HG03135 (cell line): ENCODE measurements at regions not wholly inside any gene's neighbourhood (a gene's known extent, or its start where the extent isn't known, plus 50 kb on each side); places are given as distances from the start of the nearest gene placed in this dataset.

Source experiments
- ATAC-seq: cut with Tn5 transposase; IDR thresholded peaks from one replicate; pipeline ENCODE4 v1.9.1; 2021; ENCODE audit warnings: mild to moderate bottlenecking, moderate library complexity; ENCODE audit not compliant: unreplicated experiment

DNA sequence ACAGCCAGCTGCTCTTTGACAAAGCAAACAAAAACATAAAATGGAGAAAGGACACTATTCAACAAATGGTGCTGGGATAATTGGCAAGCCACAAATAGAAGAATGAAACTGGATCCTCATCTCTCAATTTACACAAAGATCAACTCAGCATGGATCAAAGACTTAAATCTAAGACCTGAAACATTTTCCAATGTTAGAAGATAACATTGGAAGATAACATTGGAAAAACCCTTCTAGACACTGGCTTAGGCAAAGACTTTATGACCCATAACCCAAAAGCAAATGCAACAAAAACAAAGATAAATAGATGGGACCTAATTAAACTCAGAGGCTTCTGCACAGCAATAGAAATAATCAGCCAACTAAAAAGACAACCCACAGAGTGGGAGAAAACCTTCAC is 425.7 kb upstream of the SEMA3D start:
- no peak for ATAC-seq

- no peak for ATAC-seq
These were observed 421.9 kb upstream of the SEMA3D start for GRCh38 chr7:85608804-85609203.

DNA sequence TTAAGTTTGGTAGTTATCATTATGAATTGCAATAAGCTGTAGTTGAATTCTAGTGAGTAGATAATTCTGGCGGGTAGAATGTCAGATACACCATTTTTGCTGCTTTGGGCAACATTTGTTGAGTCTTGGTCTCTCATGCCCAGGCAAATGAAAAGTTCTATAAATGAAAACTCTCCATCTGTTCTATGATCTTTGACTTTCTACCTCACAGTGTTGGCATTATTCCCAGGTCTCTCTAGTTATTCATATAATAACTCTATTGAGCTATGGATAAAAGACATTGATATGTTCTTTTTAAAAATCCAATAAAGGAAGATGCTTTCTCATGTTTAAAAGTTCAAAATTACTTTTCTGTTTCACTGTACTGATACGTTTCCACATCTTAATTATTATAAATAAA is 415.3 kb upstream of the SEMA3D start:
- no peak for ATAC-seq

- no peak for ATAC-seq
These were observed 413.5 kb upstream of the SEMA3D start for GRCh38 chr7:85600395-85600794.

GRCh38 chr7:85596827-85597226 is 410.0 kb upstream of the SEMA3D start:
- ATAC-seq: no peak

GRCh38 chr7:85595750-85596178 is 408.9 kb upstream of the SEMA3D start:
- ATAC-seq: no peak

- ATAC-seq: no peak
These were observed 406.5 kb upstream of the SEMA3D start for GRCh38 chr7:85593355-85593754.

DNA sequence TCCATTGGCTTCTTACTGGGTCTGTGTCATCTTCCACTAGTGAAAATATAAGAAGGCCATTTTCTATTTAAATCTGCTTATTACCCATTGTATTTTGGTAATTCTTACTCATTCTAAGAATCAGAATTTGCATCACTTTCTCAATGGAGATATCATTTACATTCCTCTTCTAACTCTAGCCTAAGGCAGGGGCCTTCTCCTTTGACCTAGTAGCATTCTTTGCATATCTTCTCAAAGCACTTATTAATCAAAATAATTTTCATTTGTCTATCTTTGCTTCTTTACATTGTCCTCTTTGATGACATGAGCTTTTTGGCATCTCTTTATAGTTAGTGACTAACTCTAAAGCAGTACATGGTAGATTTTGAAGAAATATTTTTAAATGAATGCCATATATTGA is 400.9 kb upstream of the SEMA3D start:
- no peak for ATAC-seq

GRCh38 chr7:85586091-85586490 is 399.2 kb upstream of the SEMA3D start:
- ATAC-seq: no peak

DNA sequence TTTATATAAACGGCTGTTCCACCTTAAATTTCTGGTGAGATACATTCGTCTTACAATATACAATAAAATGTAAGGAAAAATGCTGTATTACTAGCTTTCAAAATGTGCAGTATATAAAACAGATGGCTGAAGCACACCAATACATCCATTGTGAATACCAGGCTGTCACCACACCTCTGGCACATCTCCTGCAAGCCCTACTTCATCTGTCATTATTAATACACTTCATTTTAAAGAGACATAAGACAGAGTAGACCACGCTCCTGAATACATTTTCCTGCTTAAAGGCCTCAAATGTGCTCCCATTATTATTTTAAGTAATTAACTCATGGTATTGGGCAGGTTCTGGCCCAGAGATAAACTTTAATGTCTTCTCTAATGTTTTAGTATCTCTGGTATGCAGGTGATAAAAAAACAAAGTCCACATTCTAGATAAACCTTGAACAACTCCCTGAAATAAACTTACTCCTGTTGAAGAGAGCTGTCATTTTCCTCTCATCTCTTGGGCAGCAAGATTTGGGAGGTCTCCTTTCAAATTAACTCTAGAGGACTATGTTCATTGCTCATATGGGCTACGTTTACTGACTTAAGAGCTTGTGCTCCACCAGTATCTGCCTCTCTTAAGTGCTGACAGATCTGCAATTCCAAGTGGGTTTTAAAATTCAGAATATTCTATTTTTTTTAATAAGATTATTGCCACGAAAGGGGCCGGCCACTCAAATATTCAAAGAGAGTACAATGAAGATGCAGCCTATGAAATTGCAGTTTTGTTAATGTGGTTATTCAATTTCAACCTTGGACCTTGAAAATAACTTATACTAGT is 396.5 kb upstream of the SEMA3D start:
- no peak for ATAC-seq

- no peak for ATAC-seq
These were observed 387.0 kb upstream of the SEMA3D start for GRCh38 chr7:85573844-85574243.

- ATAC-seq: no peak
These were observed 386.5 kb upstream of the SEMA3D start for GRCh38 chr7:85573346-85573745.

GRCh38 chr7:85570898-85571297 is 384.0 kb upstream of the SEMA3D start:
- no peak for ATAC-seq

- ATAC-seq: no peak
These were observed 381.1 kb upstream of the SEMA3D start for GRCh38 chr7:85567983-85568382.

DNA sequence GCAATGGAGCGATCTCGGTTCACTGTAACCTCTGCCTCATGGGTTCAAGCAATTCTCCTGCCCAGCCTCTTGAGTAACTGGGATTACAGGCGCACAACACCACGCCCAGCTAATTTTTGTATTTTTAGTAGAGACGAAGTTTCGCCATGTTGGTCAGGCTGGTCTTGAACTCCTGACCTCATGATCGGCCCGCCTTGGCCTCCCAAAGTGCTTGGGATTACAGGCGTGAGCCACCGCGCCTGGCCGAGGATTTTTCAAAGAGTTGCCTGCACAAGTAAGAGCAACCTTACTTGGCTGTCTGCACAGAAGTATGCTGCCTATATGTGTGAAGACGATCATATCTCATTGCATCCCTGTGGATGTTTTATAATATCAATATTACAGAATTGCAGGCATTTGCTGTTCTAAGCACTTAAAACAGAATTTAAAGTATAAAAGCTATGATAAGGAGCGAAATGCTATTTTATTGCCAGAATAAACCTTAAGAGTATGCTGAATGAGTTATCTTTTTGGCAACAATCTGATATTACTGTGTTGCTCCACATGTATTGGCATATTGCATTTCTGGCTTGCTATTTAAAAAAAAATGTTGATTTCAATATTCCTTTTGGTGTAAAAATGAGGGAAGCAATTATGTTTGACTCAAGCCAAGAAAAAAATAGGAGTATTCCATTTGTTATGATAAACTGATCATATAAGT is 379.4 kb upstream of the SEMA3D start:
- ATAC-seq: no peak

- no peak for ATAC-seq
These were observed 378.4 kb upstream of the SEMA3D start for GRCh38 chr7:85565276-85565675.

DNA sequence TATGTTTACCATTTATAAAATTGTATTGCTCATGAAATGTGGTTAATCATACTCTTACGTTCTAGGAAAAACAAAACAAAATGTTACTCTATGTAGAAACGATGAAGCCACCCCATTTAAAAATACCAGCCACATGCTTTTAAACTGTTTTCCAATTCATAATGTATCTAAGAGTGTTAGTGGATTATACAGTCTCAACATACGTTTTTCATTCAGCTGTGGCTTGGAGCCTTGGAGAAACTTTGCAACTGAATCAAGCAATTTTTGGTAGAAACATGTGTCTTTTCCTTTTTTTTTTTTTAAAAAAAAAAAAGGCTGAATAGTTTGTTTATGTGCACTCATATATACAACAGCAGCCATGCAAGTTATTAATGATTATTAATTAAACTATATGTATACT is 378.0 kb upstream of the SEMA3D start:
- ATAC-seq: no peak

DNA sequence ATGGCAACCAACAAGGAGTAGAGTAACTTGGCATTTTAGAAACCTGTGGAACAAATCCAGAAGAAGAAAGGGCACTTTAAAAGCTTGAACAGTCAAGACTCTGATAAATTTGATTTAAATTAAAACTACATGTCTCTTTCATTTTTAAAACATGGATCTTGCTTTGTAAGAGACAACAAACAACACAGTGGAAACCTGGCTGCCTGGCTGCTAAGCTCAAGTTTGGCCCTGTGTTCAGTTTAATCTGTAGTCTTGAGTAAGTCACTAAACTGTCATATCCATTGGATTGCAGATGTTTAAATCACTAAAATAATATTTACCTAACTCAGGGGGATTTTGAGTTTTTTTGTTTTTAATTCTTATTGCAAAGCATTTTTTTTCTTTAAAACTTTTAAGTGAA is 374.9 kb upstream of the SEMA3D start:
- ATAC-seq: no peak

DNA sequence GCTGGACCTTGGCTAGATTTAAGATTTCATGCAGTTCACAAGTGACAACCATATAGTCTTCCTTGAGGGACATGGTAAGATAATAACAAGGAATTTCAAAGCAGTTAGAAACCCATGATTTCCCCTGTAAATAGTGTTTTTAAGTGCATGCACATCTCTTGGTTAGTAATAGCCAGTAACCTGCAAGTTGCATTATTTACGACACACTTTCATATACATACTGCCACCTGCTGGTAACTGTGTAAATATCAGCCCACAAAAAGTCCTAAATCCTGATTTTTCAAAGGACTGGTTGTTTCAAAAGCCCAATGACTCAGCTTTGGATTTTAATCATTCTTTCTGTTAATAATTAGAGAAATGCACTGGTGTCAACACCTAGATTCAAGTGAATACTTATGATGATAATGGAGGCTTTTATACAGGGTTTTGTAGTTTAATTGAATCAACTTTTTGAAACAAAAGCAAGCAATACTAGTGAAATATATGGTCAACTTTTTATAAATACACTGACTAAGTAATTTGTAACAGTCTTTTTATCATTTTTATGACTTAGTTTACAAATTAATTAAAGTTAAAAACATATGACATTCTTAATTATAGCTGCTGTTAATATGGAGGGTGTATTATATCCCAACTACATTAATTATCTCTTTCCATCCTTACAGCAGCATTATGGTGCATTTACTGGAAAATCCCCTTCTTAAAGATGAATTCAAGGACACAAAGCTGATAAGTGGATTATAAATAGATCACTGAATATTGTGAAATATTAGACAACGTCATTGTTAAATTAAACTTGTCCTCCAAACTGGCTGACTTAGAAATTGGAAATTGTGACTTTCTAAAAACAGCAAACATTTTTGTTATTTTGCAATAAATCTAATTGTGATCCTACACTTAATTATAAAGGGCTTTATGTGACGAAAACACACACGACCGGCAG is 367.7 kb upstream of the SEMA3D start:
- ATAC-seq: peak; percentile 76

- ATAC-seq: no peak
These were observed 349.3 kb upstream of the SEMA3D start for GRCh38 chr7:85535974-85536729.

DNA sequence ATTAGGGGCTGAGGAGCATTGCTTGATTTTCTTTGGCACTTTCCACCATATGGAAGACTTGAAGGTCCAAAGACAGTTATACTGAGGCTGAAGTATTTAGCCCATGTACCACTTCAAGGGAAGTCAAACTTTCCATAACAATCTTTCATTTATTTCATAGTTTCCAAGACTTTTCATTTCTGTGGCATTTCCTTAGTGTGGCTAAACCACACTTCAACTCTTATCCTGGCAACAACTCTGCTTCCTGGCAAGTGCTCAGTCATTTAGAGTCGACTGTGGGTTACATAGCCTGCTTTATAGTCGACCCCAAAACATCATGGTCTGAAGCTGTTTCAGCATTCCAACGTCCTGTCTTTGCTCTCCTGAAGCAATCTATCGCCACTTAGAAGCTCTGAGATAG is 343.0 kb upstream of the SEMA3D start:
- no peak for ATAC-seq
